Keratinocyte (primary cell): ENCODE measurements at regions not wholly inside any gene's neighbourhood (a gene's known extent, or its start where the extent isn't known, plus 50 kb on each side); places are given as distances from the start of the nearest gene placed in this dataset.
"Not testable (repeated sequence)": the region's sequence is repeated elsewhere in the genome, so short reads cannot be mapped to it uniquely, and the experiment has no call there.

Source experiments
- DNase-seq: peaks from one replicate; pipeline ENCODE4 v3.0.0-alpha.2; 2011; ENCODE audit warnings: low read depth, missing footprints, low spot score
- FAIRE-seq: peaks from 2 replicates; lab custom pipeline; 2011; peaks lifted over from hg19 to GRCh38; lab: Jason Lieb, UNC
- H2AFZ ChIP-seq: 2 replicates; pipeline ENCODE4 v1.6.0; 2012; ENCODE audit warnings: low read length, control low read depth, inconsistent platforms; ENCODE audit not compliant: control insufficient read depth
- H3K27ac ChIP-seq: 2 replicates; pipeline ENCODE4 v1.5.1; 2011; ENCODE audit warnings: low read length; ENCODE audit not compliant: control insufficient read depth, insufficient read depth
- H3K27me3 ChIP-seq: 3 replicates; pipeline ENCODE4 v1.6.0; 2011; ENCODE audit warnings: low read length; ENCODE audit not compliant: control insufficient read depth, insufficient read depth; ENCODE audit errors: extremely low read depth
- H3K36me3 ChIP-seq, 2 experiments: 2 replicates in 1 of 2; 3 replicates in 1 of 2; pipeline ENCODE4 v1.5.1; 2011; ENCODE audit warnings: low read length in 2 of 2, mild to moderate bottlenecking in 1 of 2; ENCODE audit not compliant: control insufficient read depth in 2 of 2, insufficient read depth in 2 of 2; ENCODE audit errors: extremely low read depth in 1 of 2
- H3K4me1 ChIP-seq: 3 replicates; pipeline ENCODE4 v1.5.1; 2011; ENCODE audit warnings: low read length; ENCODE audit not compliant: control insufficient read depth, insufficient read depth; ENCODE audit errors: extremely low read depth
- H3K4me2 ChIP-seq: 3 replicates; pipeline ENCODE4 v1.6.0; 2011; ENCODE audit warnings: low read depth, low read length; ENCODE audit not compliant: control insufficient read depth, insufficient read depth; ENCODE audit errors: extremely low read depth
- H3K4me3 ChIP-seq, 3 experiments: fragments of 200-600 bp in 1 of 3; sonication (generic) in 1 of 3; 2 replicates in 2 of 3; 3 replicates in 1 of 3; pipeline ENCODE4 v1.5.1; 2011 to 2016; ENCODE audit warnings: low read length in 3 of 3, mild to moderate bottlenecking in 3 of 3, control low read depth in 2 of 3, inconsistent platforms in 1 of 3, low read depth in 1 of 3, mixed read lengths in 1 of 3, mixed run types in 1 of 3, moderate library complexity in 1 of 3; ENCODE audit not compliant: control insufficient read depth in 2 of 3, insufficient read depth in 2 of 3; ENCODE audit errors: extremely low read depth in 1 of 3
- H3K79me2 ChIP-seq: 2 replicates; pipeline ENCODE4 v1.6.0; 2012; ENCODE audit warnings: low read length; ENCODE audit not compliant: control insufficient read depth, insufficient read depth
- H3K9ac ChIP-seq: 3 replicates; pipeline ENCODE4 v1.6.0; 2011; ENCODE audit warnings: low read length; ENCODE audit not compliant: control insufficient read depth, insufficient read depth; ENCODE audit errors: extremely low read depth
- H3K9me1 ChIP-seq: 3 replicates; pipeline ENCODE4 v1.6.0; 2011; ENCODE audit warnings: low read length; ENCODE audit not compliant: control insufficient read depth, insufficient read depth; ENCODE audit errors: extremely low read depth
- H3K9me3 ChIP-seq: 2 replicates; pipeline ENCODE4 v1.5.1; 2012; ENCODE audit warnings: low read depth, low read length; ENCODE audit not compliant: control insufficient read depth
- H4K20me1 ChIP-seq: 3 replicates; pipeline ENCODE4 v1.6.0; 2011; ENCODE audit warnings: low read length; ENCODE audit not compliant: control insufficient read depth, insufficient read depth; ENCODE audit errors: extremely low read depth
- CTCF ChIP-seq, 3 experiments: IDR thresholded peaks in 1 of 3; conservative IDR thresholded peaks in 1 of 3; optimal IDR thresholded peaks in 1 of 3; 2 replicates in 2 of 3; 3 replicates in 1 of 3; pipeline versions ENCODE3 to v1.5.1; 2011; ENCODE audit warnings: low read length in 3 of 3, mild to moderate bottlenecking in 3 of 3, moderate library complexity in 2 of 3, control low read depth in 1 of 3, inconsistent platforms in 1 of 3; ENCODE audit not compliant: insufficient read depth in 2 of 3; ENCODE audit errors: extremely low read depth in 1 of 3
- EZH2 ChIP-seq: IDR thresholded peaks from one replicate; pipeline ENCODE4 v1.6.1; 2012; ENCODE audit warnings: inconsistent platforms, mild to moderate bottlenecking, low read length, moderate library complexity
- dilution Hi-C: fragments of 300-500 bp; cut with MboI; formaldehyde crosslinking; loops from one replicate; pipeline ENCODE4 v1.7.0; 2020; ENCODE audit warnings: low sequenced_read_pairs; ENCODE audit not compliant: extremely low pct_ligation_motif_present

GRCh38 chr3:73154261-73154660 is 92.8 kb downstream of the EBLN2 start:
- FAIRE-seq, H2AFZ ChIP-seq, H4K20me1 ChIP-seq, H3K9ac ChIP-seq, H3K27ac ChIP-seq, dilution Hi-C loops, H3K4me1 ChIP-seq, H3K79me2 ChIP-seq, H3K4me3 ChIP-seq, H3K4me2 ChIP-seq, DNase-seq, H3K9me3 ChIP-seq, H3K36me3 ChIP-seq, H3K27me3 ChIP-seq, H3K9me1 ChIP-seq: not testable (repeated sequence)

- H3K79me2 ChIP-seq, H3K4me1 ChIP-seq, H3K9me3 ChIP-seq, DNase-seq, FAIRE-seq, dilution Hi-C loops, H3K9ac ChIP-seq, H3K9me1 ChIP-seq, H3K4me2 ChIP-seq, H3K36me3 ChIP-seq, H3K4me3 ChIP-seq, H2AFZ ChIP-seq, H4K20me1 ChIP-seq, H3K27me3 ChIP-seq, H3K27ac ChIP-seq: not testable (repeated sequence)
Measured at GRCh38 chr3:73155441-73155840, 94.0 kb downstream of the EBLN2 start.

- H3K4me3 ChIP-seq: no peak overlapping the region
- no peaks in the 10 kb centered on the region for H3K27me3 ChIP-seq
- dilution Hi-C loops: no loop called here
- H3K9ac ChIP-seq: no peak overlapping the region
- DNase-seq: no peak
- H3K36me3 ChIP-seq: no peaks in the 10 kb centered on the region
- no peaks in the 10 kb centered on the region for H3K9me1 ChIP-seq
- H2AFZ ChIP-seq: no peak overlapping the region
- no peaks in the 10 kb centered on the region for H3K79me2 ChIP-seq
- FAIRE-seq: no peak
- no peaks in the 10 kb centered on the region for H3K9me3 ChIP-seq
- TF ChIP-seq CTCF (optimal IDR thresholded peaks at IDR 0.05 in 1 of 3, IDR thresholded peaks at IDR 0.05 in 1 of 3, conservative IDR thresholded peaks at IDR 0.05 in 1 of 3; ENCODE audit: extremely low read depth in 1 of 3, insufficient read depth in 2 of 3, low read length in 3 of 3) (no peak), EZH2 (no peak)
- H3K4me2 ChIP-seq: no peak overlapping the region
- no peak overlapping the region for H3K27ac ChIP-seq
- H4K20me1 ChIP-seq: no peaks in the 10 kb centered on the region
- H3K4me1 ChIP-seq: no peaks in the 10 kb centered on the region
Measured at GRCh38 chr3:73164622-73165021, 103.2 kb downstream of the EBLN2 start.
